GM23338 (cell line): ENCODE measurements at regions not wholly inside any gene's neighbourhood (a gene's known extent, or its start where the extent isn't known, plus 50 kb on each side); places are given as distances from the start of the nearest gene placed in this dataset.

Experiments
- ATAC-seq: fragments of 200-7000 bp; cut with Tn5 transposase; 3 replicates; pipeline ENCODE4 v1.9.1; 2020
- DNase-seq: peaks from one replicate; pipeline ENCODE4 v3.0.0-alpha.2; 2015; ENCODE audit warnings: low spot score
- H2AFZ ChIP-seq: fragments of 200-600 bp; sonication (generic); 2 replicates; pipeline ENCODE4 v1.8.0; 2016; ENCODE audit warnings: antibody characterized with exemption, mild to moderate bottlenecking, moderate library complexity
- H3F3A ChIP-seq: fragments of 200-600 bp; sonication (generic); replicated peaks from 2 replicates; pipeline ENCODE4 v1.8.0; 2017; ENCODE audit warnings: antibody characterized with exemption, mixed run types, low read depth
- H3K27ac ChIP-seq: fragments of 200-600 bp; sonication (generic); 2 replicates; pipeline ENCODE4 v1.6.1; 2016; ENCODE audit warnings: low read depth
- H3K27me3 ChIP-seq: fragments of 200-600 bp; sonication (generic); 2 replicates; pipeline ENCODE4 v1.8.0; 2016; ENCODE audit warnings: mild to moderate bottlenecking, mixed run types, moderate library complexity; ENCODE audit not compliant: insufficient read depth
- H3K36me3 ChIP-seq: fragments of 200-600 bp; sonication (generic); 2 replicates; pipeline ENCODE4 v1.8.0; 2016; ENCODE audit warnings: mild to moderate bottlenecking; ENCODE audit not compliant: insufficient read depth
- H3K4me1 ChIP-seq: fragments of 200-600 bp; sonication (generic); 2 replicates; pipeline ENCODE4 v1.8.0; 2016; ENCODE audit warnings: mild to moderate bottlenecking, moderate library complexity; ENCODE audit not compliant: insufficient read depth
- H3K4me2 ChIP-seq: fragments of 200-600 bp; sonication (generic); 2 replicates; pipeline ENCODE4 v1.7.1; 2017; ENCODE audit warnings: mixed run types
- H3K4me3 ChIP-seq: fragments of 200-600 bp; sonication (generic); 2 replicates; pipeline ENCODE4 v1.6.1; 2016; ENCODE audit warnings: mixed run types
- H3K79me2 ChIP-seq: fragments of 200-600 bp; sonication (generic); replicated peaks from 2 replicates; pipeline ENCODE4 v1.8.0; 2017; ENCODE audit warnings: mild to moderate bottlenecking; ENCODE audit not compliant: insufficient read depth
- H3K9me2 ChIP-seq: fragments of 200-600 bp; sonication (generic); 2 replicates; pipeline ENCODE4 v1.8.0; 2017; ENCODE audit not compliant: insufficient read depth
- H4K20me1 ChIP-seq: fragments of 200-600 bp; sonication (generic); replicated peaks from 2 replicates; pipeline ENCODE4 v1.8.0; 2017; ENCODE audit warnings: mild to moderate bottlenecking; ENCODE audit not compliant: insufficient read depth
- H3K27ac Mint-ChIP-seq: 2 replicates; pipeline ENCODE4 v1.8.0; 2020; ENCODE audit warnings: inconsistent platforms, mild to moderate bottlenecking, moderate library complexity, mixed read lengths
- H3K27me3 Mint-ChIP-seq: 3 replicates; pipeline ENCODE4 v1.8.0; 2022; ENCODE audit warnings: low read depth, mild to moderate bottlenecking, moderate library complexity, mixed read lengths, inconsistent platforms; ENCODE audit not compliant: insufficient read depth, poor library complexity
- H3K36me3 Mint-ChIP-seq: 3 replicates; pipeline ENCODE4 v1.8.0; 2021; ENCODE audit warnings: low read depth, mild to moderate bottlenecking, inconsistent platforms, moderate library complexity, mixed read lengths
- H3K4me1 Mint-ChIP-seq: 3 replicates; pipeline ENCODE4 v1.8.0; 2020; ENCODE audit warnings: mild to moderate bottlenecking, inconsistent platforms, mixed read lengths
- H3K4me3 Mint-ChIP-seq: 3 replicates; pipeline ENCODE4 v1.8.0; 2021; ENCODE audit warnings: moderate library complexity, mild to moderate bottlenecking, inconsistent platforms, mixed read lengths
- H3K9me3 Mint-ChIP-seq: 3 replicates; pipeline ENCODE4 v1.8.0; 2020; ENCODE audit warnings: moderate library complexity, mild to moderate bottlenecking, inconsistent platforms, mixed read lengths
- CREB1 ChIP-seq: fragments of 250-450 bp; sonication (Bioruptor Pico); IDR thresholded peaks from 2 replicates; pipeline ENCODE4 v1.5.0; 2020; ENCODE audit warnings: low read depth, mild to moderate bottlenecking, moderate library complexity
- CTCF ChIP-seq, 2 experiments: fragments of 200-600 bp in 1 of 2; sonication (generic) in 1 of 2; conservative IDR thresholded peaks; 2 replicates each; pipeline versions ENCODE4 v1.5.1 to v1.6.1; 2016 to 2017; ENCODE audit warnings: antibody characterized with exemption in 2 of 2, low read depth in 2 of 2, mild to moderate bottlenecking in 2 of 2, moderate library complexity in 1 of 2
- ETS1 ChIP-seq: IDR thresholded peaks from 2 replicates; pipeline ENCODE4 v1.6.1; 2016; ENCODE audit warnings: antibody characterized with exemption
- EZH2phosphoT487 ChIP-seq: fragments of 200-600 bp; sonication (generic); IDR thresholded peaks from one replicate; pipeline ENCODE4 v1.8.1; 2018; ENCODE audit warnings: antibody characterized with exemption; ENCODE audit not compliant: unreplicated experiment
- JUNB ChIP-seq: IDR thresholded peaks from one replicate; pipeline ENCODE4 v1.6.1; 2016; ENCODE audit warnings: antibody characterized with exemption; ENCODE audit not compliant: unreplicated experiment
- NANOG ChIP-seq: IDR thresholded peaks from 2 replicates; pipeline ENCODE4 v1.6.1; 2016; ENCODE audit warnings: antibody characterized with exemption, borderline replicate concordance
- POLR2AphosphoS5 ChIP-seq: IDR thresholded peaks from 2 replicates; pipeline ENCODE4 v1.6.1; 2016; ENCODE audit warnings: antibody characterized with exemption, low read depth
- ZNF114 ChIP-seq: fragments of 250-450 bp; sonication (Bioruptor Pico); IDR thresholded peaks from 2 replicates; pipeline ENCODE4 v1.5.0; 2020; ENCODE audit warnings: mild to moderate bottlenecking, moderate library complexity
- ZNF331 ChIP-seq: fragments of 250-450 bp; sonication (Bioruptor Pico); IDR thresholded peaks from 2 replicates; pipeline ENCODE4 v1.5.0; 2020; ENCODE audit warnings: low read depth, mild to moderate bottlenecking, moderate library complexity
- TF ChIP-seq, protein P1 (sequence below): fragments of 250-450 bp; sonication (Bioruptor Pico); IDR thresholded peaks from 2 replicates; pipeline ENCODE4 v1.5.0; 2020; ENCODE audit warnings: mild to moderate bottlenecking, moderate library complexity
- TF ChIP-seq, protein P2 (sequence below): IDR thresholded peaks from one replicate; pipeline ENCODE4 v1.6.1; 2018; ENCODE audit warnings: antibody characterized with exemption; ENCODE audit not compliant: unreplicated experiment

GRCh38 chr7:17242504-17242903, 55.9 kb upstream of the AHR start:
- no peak for TF ChIP-seq EZH2phosphoT487
- no peak for TF ChIP-seq CREB1 (CRISPR knock-in tag)
- TF ChIP-seq ZNF114 (CRISPR knock-in tag): no peak
- TF ChIP-seq CTCF (conservative IDR thresholded peaks at IDR 0.05; ENCODE audit: low read depth in 2 of 2): no peak
- TF ChIP-seq, protein P1, sequence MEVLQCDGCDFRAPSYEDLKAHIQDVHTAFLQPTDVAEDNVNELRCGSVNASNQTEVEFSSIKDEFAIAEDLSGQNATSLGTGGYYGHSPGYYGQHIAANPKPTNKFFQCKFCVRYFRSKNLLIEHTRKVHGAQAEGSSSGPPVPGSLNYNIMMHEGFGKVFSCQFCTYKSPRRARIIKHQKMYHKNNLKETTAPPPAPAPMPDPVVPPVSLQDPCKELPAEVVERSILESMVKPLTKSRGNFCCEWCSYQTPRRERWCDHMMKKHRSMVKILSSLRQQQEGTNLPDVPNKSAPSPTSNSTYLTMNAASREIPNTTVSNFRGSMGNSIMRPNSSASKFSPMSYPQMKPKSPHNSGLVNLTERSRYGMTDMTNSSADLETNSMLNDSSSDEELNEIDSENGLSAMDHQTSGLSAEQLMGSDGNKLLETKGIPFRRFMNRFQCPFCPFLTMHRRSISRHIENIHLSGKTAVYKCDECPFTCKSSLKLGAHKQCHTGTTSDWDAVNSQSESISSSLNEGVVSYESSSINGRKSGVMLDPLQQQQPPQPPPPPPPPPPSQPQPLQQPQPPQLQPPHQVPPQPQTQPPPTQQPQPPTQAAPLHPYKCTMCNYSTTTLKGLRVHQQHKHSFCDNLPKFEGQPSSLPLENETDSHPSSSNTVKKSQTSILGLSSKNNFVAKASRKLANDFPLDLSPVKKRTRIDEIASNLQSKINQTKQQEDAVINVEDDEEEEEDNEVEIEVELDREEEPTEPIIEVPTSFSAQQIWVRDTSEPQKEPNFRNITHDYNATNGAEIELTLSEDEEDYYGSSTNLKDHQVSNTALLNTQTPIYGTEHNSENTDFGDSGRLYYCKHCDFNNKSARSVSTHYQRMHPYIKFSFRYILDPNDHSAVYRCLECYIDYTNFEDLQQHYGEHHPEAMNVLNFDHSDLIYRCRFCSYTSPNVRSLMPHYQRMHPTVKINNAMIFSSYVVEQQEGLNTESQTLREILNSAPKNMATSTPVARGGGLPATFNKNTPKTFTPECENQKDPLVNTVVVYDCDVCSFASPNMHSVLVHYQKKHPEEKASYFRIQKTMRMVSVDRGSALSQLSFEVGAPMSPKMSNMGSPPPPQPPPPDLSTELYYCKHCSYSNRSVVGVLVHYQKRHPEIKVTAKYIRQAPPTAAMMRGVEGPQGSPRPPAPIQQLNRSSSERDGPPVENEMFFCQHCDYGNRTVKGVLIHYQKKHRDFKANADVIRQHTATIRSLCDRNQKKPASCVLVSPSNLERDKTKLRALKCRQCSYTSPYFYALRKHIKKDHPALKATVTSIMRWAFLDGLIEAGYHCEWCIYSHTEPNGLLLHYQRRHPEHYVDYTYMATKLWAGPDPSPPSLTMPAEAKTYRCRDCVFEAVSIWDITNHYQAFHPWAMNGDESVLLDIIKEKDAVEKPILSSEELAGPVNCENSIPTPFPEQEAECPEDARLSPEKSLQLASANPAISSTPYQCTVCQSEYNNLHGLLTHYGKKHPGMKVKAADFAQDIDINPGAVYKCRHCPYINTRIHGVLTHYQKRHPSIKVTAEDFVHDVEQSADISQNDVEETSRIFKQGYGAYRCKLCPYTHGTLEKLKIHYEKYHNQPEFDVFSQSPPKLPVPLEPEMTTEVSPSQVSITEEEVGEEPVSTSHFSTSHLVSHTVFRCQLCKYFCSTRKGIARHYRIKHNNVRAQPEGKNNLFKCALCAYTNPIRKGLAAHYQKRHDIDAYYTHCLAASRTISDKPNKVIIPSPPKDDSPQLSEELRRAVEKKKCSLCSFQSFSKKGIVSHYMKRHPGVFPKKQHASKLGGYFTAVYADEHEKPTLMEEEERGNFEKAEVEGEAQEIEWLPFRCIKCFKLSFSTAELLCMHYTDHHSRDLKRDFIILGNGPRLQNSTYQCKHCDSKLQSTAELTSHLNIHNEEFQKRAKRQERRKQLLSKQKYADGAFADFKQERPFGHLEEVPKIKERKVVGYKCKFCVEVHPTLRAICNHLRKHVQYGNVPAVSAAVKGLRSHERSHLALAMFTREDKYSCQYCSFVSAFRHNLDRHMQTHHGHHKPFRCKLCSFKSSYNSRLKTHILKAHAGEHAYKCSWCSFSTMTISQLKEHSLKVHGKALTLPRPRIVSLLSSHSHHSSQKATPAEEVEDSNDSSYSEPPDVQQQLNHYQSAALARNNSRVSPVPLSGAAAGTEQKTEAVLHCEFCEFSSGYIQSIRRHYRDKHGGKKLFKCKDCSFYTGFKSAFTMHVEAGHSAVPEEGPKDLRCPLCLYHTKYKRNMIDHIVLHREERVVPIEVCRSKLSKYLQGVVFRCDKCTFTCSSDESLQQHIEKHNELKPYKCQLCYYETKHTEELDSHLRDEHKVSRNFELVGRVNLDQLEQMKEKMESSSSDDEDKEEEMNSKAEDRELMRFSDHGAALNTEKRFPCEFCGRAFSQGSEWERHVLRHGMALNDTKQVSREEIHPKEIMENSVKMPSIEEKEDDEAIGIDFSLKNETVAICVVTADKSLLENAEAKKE (CRISPR knock-in tag): no peak
- TF ChIP-seq, protein P2, sequence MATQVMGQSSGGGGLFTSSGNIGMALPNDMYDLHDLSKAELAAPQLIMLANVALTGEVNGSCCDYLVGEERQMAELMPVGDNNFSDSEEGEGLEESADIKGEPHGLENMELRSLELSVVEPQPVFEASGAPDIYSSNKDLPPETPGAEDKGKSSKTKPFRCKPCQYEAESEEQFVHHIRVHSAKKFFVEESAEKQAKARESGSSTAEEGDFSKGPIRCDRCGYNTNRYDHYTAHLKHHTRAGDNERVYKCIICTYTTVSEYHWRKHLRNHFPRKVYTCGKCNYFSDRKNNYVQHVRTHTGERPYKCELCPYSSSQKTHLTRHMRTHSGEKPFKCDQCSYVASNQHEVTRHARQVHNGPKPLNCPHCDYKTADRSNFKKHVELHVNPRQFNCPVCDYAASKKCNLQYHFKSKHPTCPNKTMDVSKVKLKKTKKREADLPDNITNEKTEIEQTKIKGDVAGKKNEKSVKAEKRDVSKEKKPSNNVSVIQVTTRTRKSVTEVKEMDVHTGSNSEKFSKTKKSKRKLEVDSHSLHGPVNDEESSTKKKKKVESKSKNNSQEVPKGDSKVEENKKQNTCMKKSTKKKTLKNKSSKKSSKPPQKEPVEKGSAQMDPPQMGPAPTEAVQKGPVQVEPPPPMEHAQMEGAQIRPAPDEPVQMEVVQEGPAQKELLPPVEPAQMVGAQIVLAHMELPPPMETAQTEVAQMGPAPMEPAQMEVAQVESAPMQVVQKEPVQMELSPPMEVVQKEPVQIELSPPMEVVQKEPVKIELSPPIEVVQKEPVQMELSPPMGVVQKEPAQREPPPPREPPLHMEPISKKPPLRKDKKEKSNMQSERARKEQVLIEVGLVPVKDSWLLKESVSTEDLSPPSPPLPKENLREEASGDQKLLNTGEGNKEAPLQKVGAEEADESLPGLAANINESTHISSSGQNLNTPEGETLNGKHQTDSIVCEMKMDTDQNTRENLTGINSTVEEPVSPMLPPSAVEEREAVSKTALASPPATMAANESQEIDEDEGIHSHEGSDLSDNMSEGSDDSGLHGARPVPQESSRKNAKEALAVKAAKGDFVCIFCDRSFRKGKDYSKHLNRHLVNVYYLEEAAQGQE: no peak
- TF ChIP-seq ETS1: no peak
- no peak for TF ChIP-seq POLR2AphosphoS5
- TF ChIP-seq ZNF331: no peak
- no peak for TF ChIP-seq JUNB
- TF ChIP-seq NANOG: no peak
- DNase-seq (no peak), ATAC-seq (no peak)
- Mint-ChIP-seq H3K27me3 (peaks cover 2% of the 10 kb centered on the region), H3K27ac (no peak overlapping the region), H3K36me3 (no peaks in the 10 kb centered on the region), H3K4me1 (no peaks in the 10 kb centered on the region), H3K4me3 (no peak overlapping the region), H3K9me3 (no peaks in the 10 kb centered on the region; the same call in 2 of the 3 replicates)
- no peaks in the 10 kb centered on the region for H3K4me1 ChIP-seq
- no peaks in the 10 kb centered on the region for H3K9me2 ChIP-seq
- no peaks in the 10 kb centered on the region for H3K79me2 ChIP-seq
- H3K4me3 ChIP-seq: no peak overlapping the region
- no peak overlapping the region for H2AFZ ChIP-seq
- no peaks in the 10 kb centered on the region for H3F3A ChIP-seq
- no peaks in the 10 kb centered on the region for H3K27me3 ChIP-seq
- H3K36me3 ChIP-seq: no peaks in the 10 kb centered on the region
- no peaks in the 10 kb centered on the region for H4K20me1 ChIP-seq
- no peak overlapping the region for H3K4me2 ChIP-seq
- no peak overlapping the region for H3K27ac ChIP-seq
